ENCODE measurements at regions not wholly inside any gene's neighbourhood (a gene's known extent, or its start where the extent isn't known, plus 50 kb on each side); places are given as distances from the start of the nearest gene placed in this dataset.

- no peak for TF ChIP-seq CTCF (IDR thresholded peaks at IDR 0.05; ENCODE audit: low read depth, low read length, missing control alignments)
- H3K4me3 ChIP-seq (replicated peaks; ENCODE audit: low read depth, low read length) = no peak overlapping the region
- no peak for DNase-seq (ENCODE audit: extremely low read depth, low read depth)
Observed at GRCh38 chr7:155153676-155154075, 83.6 kb downstream of the HTR5A start.

- TF ChIP-seq CTCF (IDR thresholded peaks at IDR 0.05; ENCODE audit: low read depth, low read length, missing control alignments) = no peak
- no peak overlapping the region for H3K4me3 ChIP-seq (replicated peaks; ENCODE audit: low read depth, low read length)
- DNase-seq (ENCODE audit: extremely low read depth, low read depth) = no peak
Observed at GRCh38 chr7:155154586-155154985, 84.5 kb downstream of the HTR5A start.

GRCh38 chr7:155161690-155162089 lies 91.6 kb downstream of the HTR5A start:
- no peak for DNase-seq (ENCODE audit: extremely low read depth, low read depth)
- TF ChIP-seq CTCF (IDR thresholded peaks at IDR 0.05; ENCODE audit: low read depth, low read length, missing control alignments) = no peak
- H3K4me3 ChIP-seq (replicated peaks; ENCODE audit: low read depth, low read length) = no peak overlapping the region

- no peak overlapping the region for H3K4me3 ChIP-seq (replicated peaks; ENCODE audit: low read depth, low read length)
- no peak for DNase-seq (ENCODE audit: extremely low read depth, low read depth)
- TF ChIP-seq CTCF (IDR thresholded peaks at IDR 0.05; ENCODE audit: low read depth, low read length, missing control alignments) = no peak
Observed at GRCh38 chr7:155162422-155162821, 92.3 kb downstream of the HTR5A start.

- no peak for TF ChIP-seq CTCF (IDR thresholded peaks at IDR 0.05; ENCODE audit: low read depth, low read length, missing control alignments)
- DNase-seq (ENCODE audit: extremely low read depth, low read depth) = no peak
- H3K4me3 ChIP-seq (replicated peaks; ENCODE audit: low read depth, low read length) = no peak overlapping the region
Observed at GRCh38 chr7:155163696-155164095, 93.6 kb downstream of the HTR5A start.

- no peak for DNase-seq (ENCODE audit: extremely low read depth, low read depth)
- H3K4me3 ChIP-seq (replicated peaks; ENCODE audit: low read depth, low read length) = no peak overlapping the region
- TF ChIP-seq CTCF (IDR thresholded peaks at IDR 0.05; ENCODE audit: low read depth, low read length, missing control alignments) = no peak
Observed at GRCh38 chr7:155164316-155164715, 94.2 kb downstream of the HTR5A start.

GRCh38 chr7:155166108-155166507 lies 96.0 kb downstream of the HTR5A start:
- DNase-seq (ENCODE audit: extremely low read depth, low read depth) = no peak
- no peak for TF ChIP-seq CTCF (IDR thresholded peaks at IDR 0.05; ENCODE audit: low read depth, low read length, missing control alignments)
- H3K4me3 ChIP-seq (replicated peaks; ENCODE audit: low read depth, low read length) = no peak overlapping the region

All from HFF-Myc (cell line).